ENCODE measurements at regions not wholly inside any gene's neighbourhood (a gene's known extent, or its start where the extent isn't known, plus 50 kb on each side); places are given as distances from the start of the nearest gene placed in this dataset.

- no peak for TF ChIP-seq POLR2A (IDR thresholded peaks at IDR 0.05)
- TF ChIP-seq, protein P1, sequence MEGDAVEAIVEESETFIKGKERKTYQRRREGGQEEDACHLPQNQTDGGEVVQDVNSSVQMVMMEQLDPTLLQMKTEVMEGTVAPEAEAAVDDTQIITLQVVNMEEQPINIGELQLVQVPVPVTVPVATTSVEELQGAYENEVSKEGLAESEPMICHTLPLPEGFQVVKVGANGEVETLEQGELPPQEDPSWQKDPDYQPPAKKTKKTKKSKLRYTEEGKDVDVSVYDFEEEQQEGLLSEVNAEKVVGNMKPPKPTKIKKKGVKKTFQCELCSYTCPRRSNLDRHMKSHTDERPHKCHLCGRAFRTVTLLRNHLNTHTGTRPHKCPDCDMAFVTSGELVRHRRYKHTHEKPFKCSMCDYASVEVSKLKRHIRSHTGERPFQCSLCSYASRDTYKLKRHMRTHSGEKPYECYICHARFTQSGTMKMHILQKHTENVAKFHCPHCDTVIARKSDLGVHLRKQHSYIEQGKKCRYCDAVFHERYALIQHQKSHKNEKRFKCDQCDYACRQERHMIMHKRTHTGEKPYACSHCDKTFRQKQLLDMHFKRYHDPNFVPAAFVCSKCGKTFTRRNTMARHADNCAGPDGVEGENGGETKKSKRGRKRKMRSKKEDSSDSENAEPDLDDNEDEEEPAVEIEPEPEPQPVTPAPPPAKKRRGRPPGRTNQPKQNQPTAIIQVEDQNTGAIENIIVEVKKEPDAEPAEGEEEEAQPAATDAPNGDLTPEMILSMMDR (IDR thresholded peaks at IDR 0.05): no peak
These were observed 409.5 kb downstream of the ADRA2A start for GRCh38 chr10:111486346-111486745.
